GM19463 (cell line): ENCODE measurements at regions not wholly inside any gene's neighbourhood (a gene's known extent, or its start where the extent isn't known, plus 50 kb on each side); places are given as distances from the start of the nearest gene placed in this dataset.

ENCODE experiments used
- ATAC-seq: cut with Tn5 transposase; IDR thresholded peaks from one replicate; pipeline ENCODE4 v1.9.1; 2021; ENCODE audit warnings: mild to moderate bottlenecking, moderate library complexity; ENCODE audit not compliant: unreplicated experiment

- ATAC-seq = no peak
Observed at GRCh38 chr4:36919721-36920120, 324.8 kb upstream of the NWD2 start.

- no peak for ATAC-seq
Observed at GRCh38 chr4:36921476-36922216, 322.9 kb upstream of the NWD2 start.

- ATAC-seq = no peak
Observed at GRCh38 chr4:36930562-36931111, 313.9 kb upstream of the NWD2 start.

- no peak for ATAC-seq
Observed at GRCh38 chr4:36944232-36944631, 300.3 kb upstream of the NWD2 start.

GRCh38 chr4:36961420-36961819 is 283.1 kb upstream of the NWD2 start:
- ATAC-seq = no peak

- ATAC-seq = no peak
Observed at GRCh38 chr4:36966756-36967460, 277.6 kb upstream of the NWD2 start.

GRCh38 chr4:36979533-36979932 is 265.0 kb upstream of the NWD2 start:
- no peak for ATAC-seq

GRCh38 chr4:36990128-36990872 is 254.2 kb upstream of the NWD2 start:
- ATAC-seq = peak; percentile 91

- peak; percentile 65 for ATAC-seq
Observed at GRCh38 chr4:36997727-36998126, 246.8 kb upstream of the NWD2 start.

- no peak for ATAC-seq
Observed at GRCh38 chr4:37000281-37000680, 244.3 kb upstream of the NWD2 start.

GRCh38 chr4:37001688-37002436 is 242.7 kb upstream of the NWD2 start:
- no peak for ATAC-seq

- ATAC-seq = no peak
Observed at GRCh38 chr4:37002625-37003024, 241.9 kb upstream of the NWD2 start.

- ATAC-seq = no peak
Observed at GRCh38 chr4:37008199-37008598, 236.3 kb upstream of the NWD2 start.

GRCh38 chr4:37014584-37014983 is 230.0 kb upstream of the NWD2 start:
- no peak for ATAC-seq

GRCh38 chr4:37015391-37015790 is 229.2 kb upstream of the NWD2 start:
- no peak for ATAC-seq

- ATAC-seq = peak; percentile 50
Observed at GRCh38 chr4:37023504-37023903, 221.0 kb upstream of the NWD2 start.

- ATAC-seq = no peak
Observed at GRCh38 chr4:37023996-37024395, 220.5 kb upstream of the NWD2 start.

- no peak for ATAC-seq
Observed at GRCh38 chr4:37040816-37041215, 203.7 kb upstream of the NWD2 start.

GRCh38 chr4:37043342-37043741 is 201.2 kb upstream of the NWD2 start:
- no peak for ATAC-seq

- no peak for ATAC-seq
Observed at GRCh38 chr4:37051111-37051510, 193.4 kb upstream of the NWD2 start.

GRCh38 chr4:37051866-37052265 is 192.7 kb upstream of the NWD2 start:
- ATAC-seq = no peak
